OCI-LY3 (cell line): ENCODE measurements at regions not wholly inside any gene's neighbourhood (a gene's known extent, or its start where the extent isn't known, plus 50 kb on each side); places are given as distances from the start of the nearest gene placed in this dataset.

Source experiments
- EZH2phosphoT487 ChIP-seq: fragments of 200-600 bp; shearing (Covaris generic); IDR thresholded peaks from 2 replicates; pipeline ENCODE4 v1.6.1; 2018; ENCODE audit warnings: antibody characterized with exemption, mixed run types, low read depth
- TF ChIP-seq, protein P1 (sequence below): fragments of 200-600, 300-600 bp; sonication (generic); IDR thresholded peaks from 2 replicates; pipeline ENCODE4 v1.5.1; 2014; ENCODE audit warnings: antibody characterized with exemption, low read length, low read depth

DNA sequence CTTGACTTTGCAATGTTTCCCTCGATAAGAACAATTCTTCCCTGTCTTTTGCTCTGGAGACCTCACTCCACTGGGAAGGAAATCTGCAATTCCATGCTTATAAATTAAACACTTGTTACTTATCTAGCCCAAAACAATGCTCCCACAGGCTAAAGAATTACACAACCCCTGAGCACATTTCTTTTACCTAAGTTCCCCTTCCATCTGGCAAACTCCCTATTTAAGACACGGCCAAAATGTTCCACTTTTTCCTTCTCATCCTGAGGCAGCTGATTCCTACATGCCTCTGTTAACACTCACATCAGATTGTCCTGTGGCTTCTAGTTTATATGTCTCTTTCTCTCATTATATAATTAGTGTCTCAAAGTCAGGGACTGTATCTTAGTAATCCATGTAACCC, 211.7 kb downstream of the COX18 start:
- TF ChIP-seq, protein P1, sequence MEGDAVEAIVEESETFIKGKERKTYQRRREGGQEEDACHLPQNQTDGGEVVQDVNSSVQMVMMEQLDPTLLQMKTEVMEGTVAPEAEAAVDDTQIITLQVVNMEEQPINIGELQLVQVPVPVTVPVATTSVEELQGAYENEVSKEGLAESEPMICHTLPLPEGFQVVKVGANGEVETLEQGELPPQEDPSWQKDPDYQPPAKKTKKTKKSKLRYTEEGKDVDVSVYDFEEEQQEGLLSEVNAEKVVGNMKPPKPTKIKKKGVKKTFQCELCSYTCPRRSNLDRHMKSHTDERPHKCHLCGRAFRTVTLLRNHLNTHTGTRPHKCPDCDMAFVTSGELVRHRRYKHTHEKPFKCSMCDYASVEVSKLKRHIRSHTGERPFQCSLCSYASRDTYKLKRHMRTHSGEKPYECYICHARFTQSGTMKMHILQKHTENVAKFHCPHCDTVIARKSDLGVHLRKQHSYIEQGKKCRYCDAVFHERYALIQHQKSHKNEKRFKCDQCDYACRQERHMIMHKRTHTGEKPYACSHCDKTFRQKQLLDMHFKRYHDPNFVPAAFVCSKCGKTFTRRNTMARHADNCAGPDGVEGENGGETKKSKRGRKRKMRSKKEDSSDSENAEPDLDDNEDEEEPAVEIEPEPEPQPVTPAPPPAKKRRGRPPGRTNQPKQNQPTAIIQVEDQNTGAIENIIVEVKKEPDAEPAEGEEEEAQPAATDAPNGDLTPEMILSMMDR, result no peak
- TF ChIP-seq EZH2phosphoT487, result no peak
